ENCODE measurements at regions not wholly inside any gene's neighbourhood (a gene's known extent, or its start where the extent isn't known, plus 50 kb on each side); places are given as distances from the start of the nearest gene placed in this dataset.

DNA sequence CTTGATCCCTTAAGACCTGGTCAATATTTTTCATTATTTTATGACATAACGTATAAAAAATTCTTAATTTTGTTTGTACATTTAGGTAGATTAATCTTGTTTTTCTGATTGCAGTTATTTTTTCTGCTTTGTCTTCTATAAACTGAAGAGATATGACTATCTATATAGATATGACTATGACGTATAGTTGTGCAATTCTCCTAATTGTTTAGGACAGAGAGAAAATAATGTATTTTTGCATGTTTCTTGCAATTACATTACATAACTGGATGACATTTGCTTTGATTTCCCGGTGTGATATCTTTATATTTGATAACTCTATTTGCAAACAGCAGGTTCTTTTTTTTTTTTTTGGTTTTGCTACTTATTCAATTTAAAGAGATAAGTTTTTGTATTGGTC, 310.2 kb upstream of the REG3G start:
- TF ChIP-seq, protein P1, sequence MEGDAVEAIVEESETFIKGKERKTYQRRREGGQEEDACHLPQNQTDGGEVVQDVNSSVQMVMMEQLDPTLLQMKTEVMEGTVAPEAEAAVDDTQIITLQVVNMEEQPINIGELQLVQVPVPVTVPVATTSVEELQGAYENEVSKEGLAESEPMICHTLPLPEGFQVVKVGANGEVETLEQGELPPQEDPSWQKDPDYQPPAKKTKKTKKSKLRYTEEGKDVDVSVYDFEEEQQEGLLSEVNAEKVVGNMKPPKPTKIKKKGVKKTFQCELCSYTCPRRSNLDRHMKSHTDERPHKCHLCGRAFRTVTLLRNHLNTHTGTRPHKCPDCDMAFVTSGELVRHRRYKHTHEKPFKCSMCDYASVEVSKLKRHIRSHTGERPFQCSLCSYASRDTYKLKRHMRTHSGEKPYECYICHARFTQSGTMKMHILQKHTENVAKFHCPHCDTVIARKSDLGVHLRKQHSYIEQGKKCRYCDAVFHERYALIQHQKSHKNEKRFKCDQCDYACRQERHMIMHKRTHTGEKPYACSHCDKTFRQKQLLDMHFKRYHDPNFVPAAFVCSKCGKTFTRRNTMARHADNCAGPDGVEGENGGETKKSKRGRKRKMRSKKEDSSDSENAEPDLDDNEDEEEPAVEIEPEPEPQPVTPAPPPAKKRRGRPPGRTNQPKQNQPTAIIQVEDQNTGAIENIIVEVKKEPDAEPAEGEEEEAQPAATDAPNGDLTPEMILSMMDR (conservative IDR thresholded peaks at IDR 0.05; ENCODE audit: low read depth, low read length) = no peak
- no peak for DNase-seq (ENCODE audit: low read depth)
- no peak overlapping the region for H3K4me3 ChIP-seq (ENCODE audit: low read depth, low read length)

DNA sequence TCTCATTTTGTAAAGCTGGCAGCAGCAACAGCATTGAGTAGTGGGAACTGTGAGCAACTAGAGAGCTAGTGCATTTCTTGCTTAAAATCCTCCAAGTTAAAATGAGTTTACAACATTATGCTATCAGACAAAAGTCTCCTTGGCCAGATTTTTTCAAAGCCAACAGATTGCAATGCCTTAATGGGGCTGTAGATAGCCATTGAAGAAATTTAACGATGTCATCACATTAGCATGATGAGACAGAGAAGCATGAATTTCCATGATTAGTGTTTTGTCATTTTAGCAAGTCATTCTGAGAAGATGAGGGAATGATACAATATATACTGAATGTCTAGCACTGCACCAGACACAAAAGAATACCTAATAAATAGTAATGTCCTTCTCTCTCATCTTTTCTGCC, 307.5 kb upstream of the REG3G start:
- TF ChIP-seq, protein P1 (conservative IDR thresholded peaks at IDR 0.05; ENCODE audit: low read depth, low read length) = no peak
- no peak overlapping the region for H3K4me3 ChIP-seq (ENCODE audit: low read depth, low read length)
- DNase-seq (ENCODE audit: low read depth) = peak; percentile 16

DNA sequence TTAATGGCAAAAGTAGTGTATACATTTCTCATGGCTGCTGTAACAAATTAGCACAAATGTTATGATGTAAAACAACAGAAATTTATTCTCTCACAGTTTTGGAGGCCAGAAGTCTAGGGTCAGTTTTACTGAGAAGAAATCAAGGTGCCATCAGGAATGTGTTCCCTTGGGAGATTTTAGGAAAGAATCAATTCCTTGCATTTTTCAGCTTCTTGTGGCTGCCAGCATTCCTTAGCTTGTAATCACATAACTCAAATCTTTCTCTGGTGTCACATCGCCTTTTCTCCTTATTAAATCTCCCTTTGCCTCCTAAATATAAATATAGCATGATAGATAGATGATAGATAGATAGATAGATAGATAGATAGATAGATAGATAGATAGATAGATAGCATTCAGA, 307.0 kb upstream of the REG3G start:
- no peak overlapping the region for H3K4me3 ChIP-seq (ENCODE audit: low read depth, low read length)
- peak; percentile 59 for DNase-seq (ENCODE audit: low read depth)
- TF ChIP-seq, protein P1 (conservative IDR thresholded peaks at IDR 0.05; ENCODE audit: low read depth, low read length) = no peak

DNA sequence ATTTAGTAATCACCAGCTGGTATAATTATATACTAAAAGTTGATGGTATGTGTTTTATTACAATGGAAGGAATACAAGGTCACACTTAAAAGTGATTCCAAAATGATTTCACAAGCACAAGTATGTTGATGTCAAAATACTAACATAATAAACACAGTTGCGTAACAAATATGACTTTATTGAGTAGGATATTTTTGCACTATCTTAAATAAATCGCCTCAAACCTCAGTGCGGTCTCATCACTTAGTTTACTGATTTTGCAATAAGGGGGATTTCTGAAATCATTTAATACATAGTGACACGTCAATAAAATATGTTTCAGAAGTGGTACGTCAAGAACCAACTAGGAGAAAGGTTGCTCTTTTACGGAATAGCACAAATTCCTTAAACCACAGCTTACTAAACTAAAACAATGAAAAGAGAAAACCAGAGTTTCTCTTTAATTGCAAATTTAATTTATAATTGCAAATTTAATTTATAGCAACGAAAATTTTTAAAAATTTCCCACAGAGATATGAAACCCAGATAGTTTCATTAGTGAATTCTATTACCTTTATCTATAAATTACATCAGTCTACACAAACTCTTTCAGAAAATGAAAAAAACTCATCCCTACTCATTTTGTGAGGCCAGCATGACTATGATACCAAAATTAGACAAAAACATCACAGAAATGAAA, 304.0 kb upstream of the REG3G start:
- TF ChIP-seq, protein P1 (conservative IDR thresholded peaks at IDR 0.05; ENCODE audit: low read depth, low read length) = no peak
- no peak overlapping the region for H3K4me3 ChIP-seq (ENCODE audit: low read depth, low read length)
- DNase-seq (ENCODE audit: low read depth) = peak; percentile 72

DNA sequence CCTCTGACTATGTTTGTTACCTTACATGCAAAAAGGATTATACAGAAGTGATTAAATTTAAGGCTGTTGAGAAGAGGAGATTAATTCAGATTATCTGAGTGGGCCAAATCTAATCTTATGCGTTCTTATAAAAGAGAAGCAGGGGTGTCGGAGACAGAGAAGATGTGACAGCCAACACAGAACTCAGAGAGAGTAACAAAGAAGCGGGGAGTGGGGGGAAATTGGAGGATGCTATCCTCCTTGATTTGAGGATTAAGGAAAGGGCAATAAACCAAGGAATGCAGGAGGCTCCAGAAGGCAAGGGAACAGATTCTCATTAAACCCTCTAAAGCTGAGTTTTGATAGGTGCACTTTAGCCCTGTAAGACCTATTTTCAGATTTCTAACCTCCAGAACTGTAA, 291.3 kb upstream of the REG3G start:
- no peak for DNase-seq (ENCODE audit: low read depth)
- no peak overlapping the region for H3K4me3 ChIP-seq (ENCODE audit: low read depth, low read length)
- TF ChIP-seq, protein P1 (conservative IDR thresholded peaks at IDR 0.05; ENCODE audit: low read depth, low read length) = no peak

DNA sequence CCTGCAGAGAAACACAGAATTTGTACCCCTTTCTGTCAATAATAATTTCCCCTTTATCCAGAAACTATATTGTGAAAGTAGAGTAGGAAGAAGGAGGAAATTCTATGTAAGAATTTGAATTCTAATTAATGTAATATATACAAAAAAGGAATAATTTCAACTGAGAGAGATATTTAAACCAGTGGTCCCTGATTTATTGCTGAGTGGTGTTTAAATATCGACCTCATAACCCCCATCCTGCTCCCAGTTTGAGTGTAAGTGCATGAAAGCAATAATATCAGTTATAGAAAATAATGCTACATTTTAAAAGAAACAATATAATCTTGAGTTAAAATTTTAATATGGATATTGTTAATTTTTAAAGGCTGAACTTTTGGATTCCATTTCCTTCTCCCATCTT, 286.2 kb upstream of the REG3G start:
- H3K4me3 ChIP-seq (ENCODE audit: low read depth, low read length) = no peak overlapping the region
- no peak for DNase-seq (ENCODE audit: low read depth)
- TF ChIP-seq, protein P1 (conservative IDR thresholded peaks at IDR 0.05; ENCODE audit: low read depth, low read length) = no peak

DNA sequence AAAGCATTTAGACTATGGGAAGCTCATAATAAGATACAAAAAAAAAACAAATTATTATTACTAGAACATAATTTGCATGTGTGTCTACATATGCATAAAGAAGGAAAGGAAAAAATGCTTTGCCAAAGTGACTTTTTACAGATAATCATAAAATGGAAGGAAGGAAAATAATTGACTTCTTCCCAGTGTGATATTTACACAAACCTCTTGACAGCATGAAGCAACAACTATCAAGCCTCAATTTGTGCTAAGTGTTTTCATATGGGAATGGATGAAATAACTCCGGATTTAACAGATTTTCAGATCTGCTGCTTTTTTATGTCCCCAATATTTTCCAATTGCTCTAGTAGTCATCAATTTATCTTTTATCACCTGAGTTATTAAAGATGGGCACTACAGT, 275.9 kb upstream of the REG3G start:
- TF ChIP-seq, protein P1 (conservative IDR thresholded peaks at IDR 0.05; ENCODE audit: low read depth, low read length) = no peak
- DNase-seq (ENCODE audit: low read depth) = no peak
- H3K4me3 ChIP-seq (ENCODE audit: low read depth, low read length) = no peak overlapping the region
